Panc1 (cell line): ENCODE measurements at regions not wholly inside any gene's neighbourhood (a gene's known extent, or its start where the extent isn't known, plus 50 kb on each side); places are given as distances from the start of the nearest gene placed in this dataset.

ENCODE experiments used
- ATAC-seq: fragments of 200-7000 bp; cut with Tn5 transposase; 2 replicates; pipeline ENCODE4 v1.9.1; 2020; ENCODE audit warnings: mild to moderate bottlenecking, moderate library complexity
- BruUV-seq: library from RNA; stranded (reverse); fragments of 400-500 nt; replicated peaks from 2 replicates; lab custom pipeline; 2021; lab: Mats Ljungman, UMichigan
- CTCF ChIA-PET: fragments of 300-600 bp; sonication (Branson Sonifier 250); formaldehyde crosslinking; loops from one replicate; lab custom pipeline; 2022; ENCODE audit warnings: antibody characterized with exemption; lab: Charles Lee
- POLR2A ChIA-PET: fragments of 300-600 bp; sonication (Branson Sonifier 250); formaldehyde crosslinking; loops from one replicate; lab custom pipeline; 2022; ENCODE audit warnings: antibody characterized with exemption; lab: Charles Lee
- DNase-seq: peaks from one replicate; pipeline ENCODE4 v3.0.0-alpha.2; 2010; ENCODE audit warnings: low read depth, low spot score
- H3K27ac ChIP-seq: 2 replicates; pipeline ENCODE4 v1.5.1; 2011; ENCODE audit warnings: mild to moderate bottlenecking, low read length, inconsistent platforms
- H3K27me3 ChIP-seq: fragments of 200-500 bp; sonication (Bioruptor generic); 2 replicates; pipeline ENCODE4 v1.6.0; 2014; ENCODE audit warnings: low read length, inconsistent platforms; ENCODE audit not compliant: control insufficient read depth, insufficient read depth
- H3K36me3 ChIP-seq: fragments of 200-500 bp; sonication (Bioruptor generic); 2 replicates; pipeline ENCODE4 v1.5.1; 2014; ENCODE audit warnings: inconsistent platforms, mild to moderate bottlenecking, low read length, moderate library complexity; ENCODE audit not compliant: control insufficient read depth, insufficient read depth
- H3K4me1 ChIP-seq: 2 replicates; pipeline ENCODE4 v1.5.1; 2011; ENCODE audit warnings: inconsistent platforms, mild to moderate bottlenecking, low read length, moderate library complexity; ENCODE audit not compliant: control insufficient read depth, insufficient read depth
- H3K4me3 ChIP-seq, 2 experiments: 2 replicates each; pipeline ENCODE4 v1.5.1; 2011 to 2012; ENCODE audit warnings: low read depth in 2 of 2, low read length in 2 of 2, mild to moderate bottlenecking in 2 of 2, inconsistent platforms in 1 of 2, moderate library complexity in 1 of 2
- H3K9me3 ChIP-seq: fragments of 200-500 bp; sonication (Bioruptor generic); 2 replicates; pipeline ENCODE4 v1.5.1; 2014; ENCODE audit warnings: low read depth, mild to moderate bottlenecking, inconsistent platforms, low read length, moderate library complexity; ENCODE audit not compliant: control insufficient read depth, insufficient read depth
- CTCF ChIP-seq: fragments of 450-650 bp; IDR thresholded peaks from 2 replicates; pipeline ENCODE4 v1.5.1; 2017; ENCODE audit warnings: mild to moderate bottlenecking
- POLR2AphosphoS5 ChIP-seq: IDR thresholded peaks from 2 replicates; pipeline ENCODE4 v1.6.1; 2012; ENCODE audit warnings: mild to moderate bottlenecking, low read depth, low read length, moderate library complexity
- REST ChIP-seq, 2 experiments: IDR thresholded peaks; 2 replicates each; pipeline ENCODE4 v1.6.1; 2011 to 2012; ENCODE audit warnings: low read depth in 2 of 2, control low read depth in 1 of 2, low read length in 1 of 2, mild to moderate bottlenecking in 1 of 2, moderate library complexity in 1 of 2; ENCODE audit not compliant: insufficient read depth in 1 of 2
- SIN3A ChIP-seq: IDR thresholded peaks from 2 replicates; pipeline ENCODE4 v1.6.1; 2012; ENCODE audit warnings: low read depth, mild to moderate bottlenecking, low read length, moderate library complexity, borderline replicate concordance; ENCODE audit not compliant: insufficient read depth
- TCF7L2 ChIP-seq: IDR thresholded peaks from 2 replicates; pipeline ENCODE4 v1.6.1; 2011; ENCODE audit warnings: mild to moderate bottlenecking, low read depth, low read length, inconsistent platforms
- in situ Hi-C: cut with HindIII; loops from 2 replicates; pipeline ENCODE4 v1.10.0; 2016; ENCODE audit warnings: low sequenced_read_pairs, low pct_unique_long_range_greater_than_20kb
- intact Hi-C: fragments of 100-400 bp; cut with micrococcal nuclease; formaldehyde crosslinking; loops from one replicate; pipeline ENCODE4 v1.10.0; 2022; ENCODE audit not compliant: unreplicated experiment

GRCh38 chr5:117405197-117405596 is 830.6 kb upstream of the SEMA6A start:
- no peak for TF ChIP-seq CTCF
- no peak for TF ChIP-seq POLR2AphosphoS5
- TF ChIP-seq REST (IDR thresholded peaks at IDR 0.05; ENCODE audit: insufficient read depth in 1 of 2, low read depth in 2 of 2, low read length in 1 of 2): no peak
- TF ChIP-seq SIN3A: no peak
- TF ChIP-seq TCF7L2: no peak
- intact Hi-C loops (no loop called here), in situ Hi-C loops (no loop called here)
- Histone ChIP-seq H3K36me3 (no peaks in the 10 kb centered on the region), H3K9me3 (no peaks in the 10 kb centered on the region), H3K27me3 (no peaks in the 10 kb centered on the region), H3K4me3 (no peak overlapping the region), H3K27ac (no peak overlapping the region), H3K4me1 (no peaks in the 10 kb centered on the region)
- no peak for DNase-seq
- POLR2A ChIA-PET: no interaction called here
- CTCF ChIA-PET: no interaction called here
- no peak for ATAC-seq
- BruUV-seq: no TSS peak

GRCh38 chr5:117394506-117395157 is 820.0 kb upstream of the SEMA6A start:
- Histone ChIP-seq H3K36me3 (no peaks in the 10 kb centered on the region), H3K4me1 (no peaks in the 10 kb centered on the region), H3K27me3 (no peaks in the 10 kb centered on the region), H3K27ac (no peak overlapping the region), H3K9me3 (no peaks in the 10 kb centered on the region), H3K4me3 (no peak overlapping the region)
- ChIA-PET CTCF (no interaction called here), POLR2A (no interaction called here)
- in situ Hi-C loops (no loop called here), intact Hi-C loops (no loop called here)
- BruUV-seq: no TSS peak
- no peak for ATAC-seq
- no peak for DNase-seq
- TF ChIP-seq SIN3A (no peak), REST (IDR thresholded peaks at IDR 0.05; ENCODE audit: insufficient read depth in 1 of 2, low read depth in 2 of 2, low read length in 1 of 2) (no peak), POLR2AphosphoS5 (no peak), TCF7L2 (no peak)
